ENCODE measurements at regions not wholly inside any gene's neighbourhood (a gene's known extent, or its start where the extent isn't known, plus 50 kb on each side); places are given as distances from the start of the nearest gene placed in this dataset.

- no peak overlapping the region for H2BK15ac ChIP-seq (ENCODE audit: low read length)
These were observed 763.2 kb upstream of the TENM4 start for GRCh38 chr11:80204021-80204420.

GRCh38 chr11:80196932-80197554 is 756.2 kb upstream of the TENM4 start:
- no peak overlapping the region for H3K4ac ChIP-seq (ENCODE audit: low read length)
- no peak overlapping the region for H3K23ac ChIP-seq (ENCODE audit: low read depth, low read length, poor library complexity)
- H3K14ac ChIP-seq (ENCODE audit: low read length): no peak overlapping the region
- no peak overlapping the region for H2BK120ac ChIP-seq (ENCODE audit: low read depth, low read length)
- H3K4me1 ChIP-seq (ENCODE audit: control insufficient read depth in 2 of 2, insufficient read depth in 1 of 2, low read depth in 1 of 2, low read length in 2 of 2): no peaks in the 10 kb centered on the region
- no peak overlapping the region for H2BK15ac ChIP-seq (ENCODE audit: low read length)
- no peaks in the 10 kb centered on the region for H3K9me3 ChIP-seq (replicated peaks in 1 of 2; ENCODE audit: control insufficient read depth in 2 of 2, insufficient read depth in 1 of 2, low read depth in 1 of 2, low read length in 2 of 2)
- no peak for DNase-seq (ENCODE audit: low spot score)
- no peak overlapping the region for H2BK12ac ChIP-seq (ENCODE audit: low read length)
- no peaks in the 10 kb centered on the region for H3K79me1 ChIP-seq (ENCODE audit: low read depth, low read length)
- H3K36me3 ChIP-seq (replicated peaks in 1 of 2; ENCODE audit: control insufficient read depth in 2 of 2, insufficient read depth in 2 of 2, low read length in 2 of 2): no peaks in the 10 kb centered on the region
- no peak overlapping the region for H3K4me3 ChIP-seq (ENCODE audit: low read length in 2 of 2)
- WGBS, 2 donors (ENCODE audit: extremely low coverage in 2 of 2, insufficient read length in 2 of 2, insufficient replicate concordance in 1 of 2): no CpG with 5 or more reads among the region's 4 CpGs
- H4K8ac ChIP-seq (ENCODE audit: low read depth, low read length): no peak overlapping the region
- no peaks in the 10 kb centered on the region for H3K27me3 ChIP-seq (ENCODE audit: control insufficient read depth in 3 of 3, insufficient read depth in 3 of 3, low read depth in 1 of 3, low read length in 3 of 3)
- H3K27ac ChIP-seq (replicated peaks; ENCODE audit: low read length): no peak overlapping the region
- H4K91ac ChIP-seq (ENCODE audit: low read depth, low read length, poor library complexity): no peak overlapping the region
- H2BK5ac ChIP-seq (ENCODE audit: low read length): no peak overlapping the region
- no peak overlapping the region for H3K18ac ChIP-seq (ENCODE audit: low read length)
- no peak overlapping the region for H3K9ac ChIP-seq (ENCODE audit: low read depth, low read length, poor library complexity)
- H3K4me2 ChIP-seq (ENCODE audit: insufficient read depth, low read length, poor library complexity, severe bottlenecking): no peak overlapping the region
- H2AK5ac ChIP-seq (ENCODE audit: low read depth, low read length): no peak overlapping the region
- H2AFZ ChIP-seq (ENCODE audit: low read length): no peak overlapping the region

More at GRCh38 chr11:80204021-80204420, 763.2 kb upstream of the TENM4 start:
- no peak overlapping the region for H2AFZ ChIP-seq (ENCODE audit: low read length)
- no peak overlapping the region for H4K91ac ChIP-seq (ENCODE audit: low read depth, low read length, poor library complexity)
- no peak overlapping the region for H3K4ac ChIP-seq (ENCODE audit: low read length)
- no peaks in the 10 kb centered on the region for H3K79me1 ChIP-seq (ENCODE audit: low read depth, low read length)
- no peak overlapping the region for H2AK5ac ChIP-seq (ENCODE audit: low read depth, low read length)
- no peaks in the 10 kb centered on the region for H3K27me3 ChIP-seq (ENCODE audit: control insufficient read depth in 3 of 3, insufficient read depth in 3 of 3, low read depth in 1 of 3, low read length in 3 of 3)
- no peaks in the 10 kb centered on the region for H3K9me3 ChIP-seq (replicated peaks in 1 of 2; ENCODE audit: control insufficient read depth in 2 of 2, insufficient read depth in 1 of 2, low read depth in 1 of 2, low read length in 2 of 2)
- H3K36me3 ChIP-seq (replicated peaks in 1 of 2; ENCODE audit: control insufficient read depth in 2 of 2, insufficient read depth in 2 of 2, low read length in 2 of 2): no peaks in the 10 kb centered on the region
- no peaks in the 10 kb centered on the region for H3K4me1 ChIP-seq (ENCODE audit: control insufficient read depth in 2 of 2, insufficient read depth in 1 of 2, low read depth in 1 of 2, low read length in 2 of 2)
- H3K14ac ChIP-seq (ENCODE audit: low read length): no peak overlapping the region
- no peak overlapping the region for H4K8ac ChIP-seq (ENCODE audit: low read depth, low read length)
- H2BK120ac ChIP-seq (ENCODE audit: low read depth, low read length): no peak overlapping the region
- no peak overlapping the region for H3K9ac ChIP-seq (ENCODE audit: low read depth, low read length, poor library complexity)
- H2BK5ac ChIP-seq (ENCODE audit: low read length): no peak overlapping the region
- H3K4me2 ChIP-seq (ENCODE audit: insufficient read depth, low read length, poor library complexity, severe bottlenecking): no peak overlapping the region
- no peak overlapping the region for H3K18ac ChIP-seq (ENCODE audit: low read length)
- no peak overlapping the region for H2BK12ac ChIP-seq (ENCODE audit: low read length)
- no peak overlapping the region for H3K23ac ChIP-seq (ENCODE audit: low read depth, low read length, poor library complexity)
- no peak overlapping the region for H3K27ac ChIP-seq (replicated peaks; ENCODE audit: low read length)
- H3K4me3 ChIP-seq (ENCODE audit: low read length in 2 of 2): no peak overlapping the region
- DNase-seq (ENCODE audit: low spot score): no peak

- Histone ChIP-seq H3K27ac (replicated peaks; ENCODE audit: low read length) (no peak overlapping the region), H3K18ac (ENCODE audit: low read length) (no peak overlapping the region), H3K36me3 (replicated peaks in 1 of 2; ENCODE audit: control insufficient read depth in 2 of 2, insufficient read depth in 2 of 2, low read length in 2 of 2) (no peaks in the 10 kb centered on the region), H3K4me3 (ENCODE audit: low read length in 2 of 2) (no peak overlapping the region), H2BK15ac (ENCODE audit: low read length) (no peak overlapping the region), H3K9ac (ENCODE audit: low read depth, low read length, poor library complexity) (no peak overlapping the region), H3K23ac (ENCODE audit: low read depth, low read length, poor library complexity) (no peak overlapping the region), H4K8ac (ENCODE audit: low read depth, low read length) (no peak overlapping the region), H3K14ac (ENCODE audit: low read length) (no peak overlapping the region), H2BK120ac (ENCODE audit: low read depth, low read length) (no peak overlapping the region), H4K91ac (ENCODE audit: low read depth, low read length, poor library complexity) (no peak overlapping the region), H2AFZ (ENCODE audit: low read length) (no peak overlapping the region), H2AK5ac (ENCODE audit: low read depth, low read length) (no peak overlapping the region), H2BK12ac (ENCODE audit: low read length) (no peak overlapping the region), H3K79me1 (ENCODE audit: low read depth, low read length) (no peaks in the 10 kb centered on the region), H3K27me3 (ENCODE audit: control insufficient read depth in 3 of 3, insufficient read depth in 3 of 3, low read depth in 1 of 3, low read length in 3 of 3) (no peaks in the 10 kb centered on the region), H3K4me2 (ENCODE audit: insufficient read depth, low read length, poor library complexity, severe bottlenecking) (no peak overlapping the region), H3K4ac (ENCODE audit: low read length) (no peak overlapping the region), H3K4me1 (ENCODE audit: control insufficient read depth in 2 of 2, insufficient read depth in 1 of 2, low read depth in 1 of 2, low read length in 2 of 2) (no peaks in the 10 kb centered on the region), H3K9me3 (replicated peaks in 1 of 2; ENCODE audit: control insufficient read depth in 2 of 2, insufficient read depth in 1 of 2, low read depth in 1 of 2, low read length in 2 of 2) (no peaks in the 10 kb centered on the region), H2BK5ac (ENCODE audit: low read length) (no peak overlapping the region)
- no peak for DNase-seq (ENCODE audit: low spot score)
These were observed 755.2 kb upstream of the TENM4 start for GRCh38 chr11:80196041-80196440.

- H3K4me1 ChIP-seq (ENCODE audit: control insufficient read depth in 2 of 2, insufficient read depth in 1 of 2, low read depth in 1 of 2, low read length in 2 of 2): no peaks in the 10 kb centered on the region
- no peaks in the 10 kb centered on the region for H3K79me1 ChIP-seq (ENCODE audit: low read depth, low read length)
- no peak overlapping the region for H3K27ac ChIP-seq (replicated peaks; ENCODE audit: low read length)
- no peak for DNase-seq (ENCODE audit: low spot score)
- no peak overlapping the region for H3K4me2 ChIP-seq (ENCODE audit: insufficient read depth, low read length, poor library complexity, severe bottlenecking)
- no peak overlapping the region for H4K8ac ChIP-seq (ENCODE audit: low read depth, low read length)
- H3K14ac ChIP-seq (ENCODE audit: low read length): no peak overlapping the region
- no peak overlapping the region for H2AFZ ChIP-seq (ENCODE audit: low read length)
- no peak overlapping the region for H3K23ac ChIP-seq (ENCODE audit: low read depth, low read length, poor library complexity)
- H2BK15ac ChIP-seq (ENCODE audit: low read length): no peak overlapping the region
- H3K9me3 ChIP-seq (replicated peaks in 1 of 2; ENCODE audit: control insufficient read depth in 2 of 2, insufficient read depth in 1 of 2, low read depth in 1 of 2, low read length in 2 of 2): no peaks in the 10 kb centered on the region
- no peak overlapping the region for H4K91ac ChIP-seq (ENCODE audit: low read depth, low read length, poor library complexity)
- no peak overlapping the region for H3K18ac ChIP-seq (ENCODE audit: low read length)
- H3K9ac ChIP-seq (ENCODE audit: low read depth, low read length, poor library complexity): no peak overlapping the region
- no peak overlapping the region for H2BK120ac ChIP-seq (ENCODE audit: low read depth, low read length)
- no peaks in the 10 kb centered on the region for H3K36me3 ChIP-seq (replicated peaks in 1 of 2; ENCODE audit: control insufficient read depth in 2 of 2, insufficient read depth in 2 of 2, low read length in 2 of 2)
- WGBS, 2 donors (ENCODE audit: extremely low coverage in 2 of 2, insufficient read length in 2 of 2, insufficient replicate concordance in 1 of 2): no CpG with 5 or more reads among the region's 1 CpG
- no peak overlapping the region for H3K4me3 ChIP-seq (ENCODE audit: low read length in 2 of 2)
- H3K27me3 ChIP-seq (ENCODE audit: control insufficient read depth in 3 of 3, insufficient read depth in 3 of 3, low read depth in 1 of 3, low read length in 3 of 3): no peaks in the 10 kb centered on the region
- H2BK5ac ChIP-seq (ENCODE audit: low read length): no peak overlapping the region
- no peak overlapping the region for H2AK5ac ChIP-seq (ENCODE audit: low read depth, low read length)
- no peak overlapping the region for H3K4ac ChIP-seq (ENCODE audit: low read length)
- no peak overlapping the region for H2BK12ac ChIP-seq (ENCODE audit: low read length)
These were observed 753.8 kb upstream of the TENM4 start for GRCh38 chr11:80194625-80195024.
